Stomach (tissue), 8 donors: ENCODE measurements at regions not wholly inside any gene's neighbourhood (a gene's known extent, or its start where the extent isn't known, plus 50 kb on each side); places are given as distances from the start of the nearest gene placed in this dataset.
A peak's percentile ranks its signal among the peaks of the same experiment; 100 is the strongest.

Source experiments
- DNase-seq, 2 donors: peaks; one replicate each; pipeline versions ENCODE4 v3.0.0 to v3.0.0-alpha.2; 2013 to 2019
- H3K27ac ChIP-seq, 5 donors: fragments of 200-600 bp in 4 of 5; sonication (generic) in 4 of 5; one replicate each; pipeline ENCODE4 v1.5.1; 2013 to 2019; ENCODE audit warnings: mild to moderate bottlenecking in 1 of 5, moderate library complexity in 1 of 5
- H3K27me3 ChIP-seq, 3 donors: fragments of 200-600 bp; sonication (generic); one replicate each; pipeline ENCODE4 v1.5.1; 2017 to 2019; ENCODE audit warnings: mixed run types in 1 of 3
- H3K36me3 ChIP-seq, 4 donors: fragments of 200-600 bp; sonication (generic); 1 replicate in 3 of 4; 2 replicates in 1 of 4; pipeline ENCODE4 v1.5.1; 2016 to 2019
- H3K4me1 ChIP-seq, 4 donors: fragments of 200-600 bp; sonication (generic); one replicate each; pipeline ENCODE4 v1.5.1; 2016 to 2019
- H3K4me3 ChIP-seq, 4 donors: fragments of 200-600 bp; sonication (generic) in 3 of 4; one replicate each; pipeline ENCODE4 v1.5.1; 2016 to 2019; ENCODE audit warnings: mild to moderate bottlenecking in 1 of 4
- H3K9me3 ChIP-seq, 4 donors: fragments of 200-600 bp; sonication (generic); one replicate each; pipeline ENCODE4 v1.5.1; 2016 to 2019
- CTCF ChIP-seq, 7 experiments: fragments of 450-650 bp in 4 of 7; fragments of 200-600 bp in 3 of 7; sonication (generic) in 3 of 7; IDR thresholded peaks; one replicate each; pipeline ENCODE4 v1.5.1; 2016 to 2019; ENCODE audit warnings: antibody characterized with exemption in 7 of 7, control low read depth in 2 of 7, mild to moderate bottlenecking in 1 of 7
- EP300 ChIP-seq: sonication (generic); formaldehyde crosslinking; IDR thresholded peaks from one replicate; pipeline ENCODE4 v1.6.1; 2017; ENCODE audit warnings: antibody characterized with exemption
- POLR2A ChIP-seq, 4 donors: fragments of 450-650 bp; IDR thresholded peaks; one replicate each; pipeline ENCODE4 v1.6.1; 2016; ENCODE audit warnings: antibody characterized with exemption in 4 of 4, control low read depth in 2 of 4, mild to moderate bottlenecking in 1 of 4, moderate library complexity in 1 of 4
- POLR2AphosphoS5 ChIP-seq, 3 donors: sonication (generic); formaldehyde crosslinking; IDR thresholded peaks; one replicate each; pipeline ENCODE4 v1.6.1; 2016; ENCODE audit warnings: antibody characterized with exemption in 3 of 3
- WGBS, 5 donors: extraction: QIAGEN DNeasy Blood & Tissue Kit in 3 of 5; methylation state at CpG; one replicate each; pipeline versions ENCODE4 v1.1.5 to v1.1.7; 2013 to 2018; 5-methylcytosine and 5-hydroxymethylcytosine counted together
- intact Hi-C: fragments of 100-400 bp; cut with DNase I; formaldehyde crosslinking; loops from one replicate; pipeline ENCODE4 v1.15.1; 2023; ENCODE audit warnings: low total_unique reads
- donor health status: healthy with polysubstance abuse.
- donor health status: Bipolar disorder and iron deficiency.
- donor health status: healthy.

GRCh38 chr20:50296450-50297375 is 106.1 kb downstream of the CEBPB start:
- DNase-seq = no peak
- Histone ChIP-seq H3K27me3 (no peaks in the 10 kb centered on the region), H3K4me1 (peaks cover 15 to 52% (median 27%) of the 10 kb centered on the region in 4 donors), H3K9me3 (no peaks in the 10 kb centered on the region), H3K36me3 (no peaks in the 10 kb centered on the region), H3K27ac (peak overlapping the region; percentile 7 to 87 (median 77)), H3K4me3 (no peak overlapping the region)
- 75 to 86% (median 79%) methylated on average over 15 to 18 of the region's 18 CpGs for whole genome bisulfite sequencing, 5 donors
- TF ChIP-seq POLR2A (IDR thresholded peaks at IDR 0.05) = no peak
- no peak for TF ChIP-seq POLR2AphosphoS5 (IDR thresholded peaks at IDR 0.05)
- no peak for TF ChIP-seq CTCF (IDR thresholded peaks at IDR 0.05)
- TF ChIP-seq EP300 = no peak
- intact Hi-C loops = no loop called here

DNA sequence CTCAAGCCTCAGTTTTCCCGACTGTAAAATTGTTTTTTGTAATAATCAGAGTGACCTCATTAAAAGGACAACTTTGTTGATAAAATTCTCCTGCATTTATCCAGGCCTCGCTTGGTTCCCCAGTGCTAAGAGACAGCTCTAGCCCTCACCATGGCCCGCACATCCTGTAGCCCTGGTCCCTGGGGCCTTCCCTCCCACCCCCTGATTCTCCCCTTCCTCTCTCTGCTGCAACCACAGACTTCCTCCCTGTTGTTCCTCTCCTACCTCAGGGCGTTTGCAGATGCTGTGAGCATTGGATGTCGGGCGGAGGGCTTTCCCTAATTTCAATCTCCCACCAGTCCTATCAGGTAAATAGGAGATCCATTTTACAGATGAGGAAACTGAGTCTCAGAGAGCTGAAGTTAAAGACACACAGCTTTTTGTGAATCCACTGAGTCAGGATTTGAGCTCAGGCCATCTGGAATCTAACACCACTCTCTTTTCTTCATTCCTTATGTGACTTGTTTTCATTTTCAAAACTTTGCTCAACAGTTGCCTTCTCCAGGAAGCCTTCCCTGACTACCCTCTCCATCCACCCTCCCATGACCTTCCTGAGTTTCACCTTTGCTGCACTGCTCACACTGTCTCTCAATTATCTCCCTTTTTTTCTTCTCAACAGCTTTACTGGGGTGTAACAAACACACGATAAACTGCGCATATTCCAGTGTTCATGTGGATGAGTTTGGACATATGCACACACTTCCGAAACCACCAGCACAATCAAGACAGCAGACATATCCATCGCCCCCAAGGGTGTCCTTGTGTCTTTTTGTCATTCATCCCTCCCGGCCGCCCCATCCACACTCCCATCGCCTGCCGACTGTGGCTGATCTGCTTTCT is 107.1 kb downstream of the CEBPB start:
- Histone ChIP-seq H3K4me3 (no peak overlapping the region), H3K36me3 (no peaks in the 10 kb centered on the region), H3K27ac (peak overlapping the region in 4 of 5 donors; percentile 77 to 87 (median 78)), H3K27me3 (no peaks in the 10 kb centered on the region), H3K4me1 (peaks cover 7 to 51% (median 17%) of the 10 kb centered on the region in 4 donors), H3K9me3 (no peaks in the 10 kb centered on the region)
- TF ChIP-seq POLR2AphosphoS5 (IDR thresholded peaks at IDR 0.05) (no peak), CTCF (IDR thresholded peaks at IDR 0.05) (no peak), EP300 (no peak), POLR2A (IDR thresholded peaks at IDR 0.05) (no peak)
- intact Hi-C loops = no loop called here
- DNase-seq = no peak
- WGBS, 5 donors = 80 to 85% (median 81%) methylated on average over 14 of the region's 14 CpGs

GRCh38 chr20:50298554-50299324 is 108.1 kb downstream of the CEBPB start:
- no peak for DNase-seq
- no peaks in the 10 kb centered on the region for H3K36me3 ChIP-seq
- peak overlapping the region in 1 of 5 donors; percentile 77 for H3K27ac ChIP-seq
- H3K4me1 ChIP-seq = peaks cover 4 to 52% (median 17%) of the 10 kb centered on the region in 4 donors
- intact Hi-C loops = no loop called here
- no peak for TF ChIP-seq EP300
- TF ChIP-seq POLR2AphosphoS5 (IDR thresholded peaks at IDR 0.05) = no peak
- no peak for TF ChIP-seq POLR2A (IDR thresholded peaks at IDR 0.05)
- no peak for TF ChIP-seq CTCF (IDR thresholded peaks at IDR 0.05)
- H3K4me3 ChIP-seq = no peak overlapping the region
- H3K9me3 ChIP-seq = no peaks in the 10 kb centered on the region
- WGBS, 5 donors = 82 to 85% (median 84%) methylated on average over 20 of the region's 20 CpGs
- H3K27me3 ChIP-seq = no peaks in the 10 kb centered on the region

GRCh38 chr20:50299325-50299629 is 108.6 kb downstream of the CEBPB start:
- Histone ChIP-seq H3K4me1 (peaks cover 9 to 58% (median 22%) of the 10 kb centered on the region in 4 donors), H3K27ac (no peak overlapping the region), H3K27me3 (no peaks in the 10 kb centered on the region), H3K4me3 (no peak overlapping the region), H3K9me3 (no peaks in the 10 kb centered on the region), H3K36me3 (no peaks in the 10 kb centered on the region)
- 95 to 98% (median 96%) methylated on average over 6 of the region's 6 CpGs for WGBS, 5 donors
- TF ChIP-seq POLR2A (IDR thresholded peaks at IDR 0.05) = no peak
- TF ChIP-seq POLR2AphosphoS5 (IDR thresholded peaks at IDR 0.05) = no peak
- TF ChIP-seq EP300 = no peak
- no peak for TF ChIP-seq CTCF (IDR thresholded peaks at IDR 0.05)
- intact Hi-C loops = no loop called here
- no peak for DNase-seq
